HL-60 (cell line): ENCODE measurements at regions not wholly inside any gene's neighbourhood (a gene's known extent, or its start where the extent isn't known, plus 50 kb on each side); places are given as distances from the start of the nearest gene placed in this dataset.

Experiments used
- DNase-seq, 2 experiments: peaks; one replicate each; pipeline ENCODE4 v3.0.0-alpha.2; 2010 to 2020; ENCODE audit warnings: low read depth in 1 of 2, low spot score in 1 of 2
- H3K27ac ChIP-seq: fragments of 250-450 bp; sonication (Bioruptor Pico); replicated peaks from 2 replicates; pipeline ENCODE4 v1.5.1; 2020; ENCODE audit warnings: mild to moderate bottlenecking, moderate library complexity
- H3K27me3 ChIP-seq: fragments of 250-450 bp; sonication (Bioruptor Pico); 2 replicates; pipeline ENCODE4 v1.5.1; 2021; ENCODE audit warnings: mild to moderate bottlenecking, moderate library complexity; ENCODE audit not compliant: insufficient read depth, poor library complexity, severe bottlenecking
- H3K4me3 ChIP-seq: replicated peaks from 2 replicates; pipeline ENCODE4 v1.5.1; 2011; ENCODE audit warnings: mild to moderate bottlenecking, control low read depth, low read length; ENCODE audit not compliant: insufficient read depth
- GABPA ChIP-seq: IDR thresholded peaks from 2 replicates; pipeline ENCODE4 v1.6.1; 2012; ENCODE audit warnings: low read depth
- POLR2AphosphoS5 ChIP-seq: IDR thresholded peaks from 2 replicates; pipeline ENCODE4 v1.6.1; 2012; ENCODE audit warnings: low read depth
- REST ChIP-seq: IDR thresholded peaks from 2 replicates; pipeline ENCODE4 v1.6.1; 2012; ENCODE audit warnings: low read depth; ENCODE audit not compliant: insufficient replicate concordance
- SPI1 ChIP-seq: IDR thresholded peaks from 2 replicates; pipeline ENCODE4 v1.6.1; 2012; ENCODE audit warnings: low read depth, mild to moderate bottlenecking, borderline replicate concordance
- TF ChIP-seq, protein P1 (sequence below): IDR thresholded peaks from one replicate; pipeline ENCODE4 v1.5.1; 2011; ENCODE audit warnings: low read length, control low read depth, inconsistent platforms; ENCODE audit not compliant: insufficient read depth

GRCh38 chr16:7216719-7217118 is 115.9 kb upstream of the RBFOX1 start:
- TF ChIP-seq GABPA (no peak), SPI1 (no peak), POLR2AphosphoS5 (no peak), REST (no peak)
- TF ChIP-seq, protein P1, sequence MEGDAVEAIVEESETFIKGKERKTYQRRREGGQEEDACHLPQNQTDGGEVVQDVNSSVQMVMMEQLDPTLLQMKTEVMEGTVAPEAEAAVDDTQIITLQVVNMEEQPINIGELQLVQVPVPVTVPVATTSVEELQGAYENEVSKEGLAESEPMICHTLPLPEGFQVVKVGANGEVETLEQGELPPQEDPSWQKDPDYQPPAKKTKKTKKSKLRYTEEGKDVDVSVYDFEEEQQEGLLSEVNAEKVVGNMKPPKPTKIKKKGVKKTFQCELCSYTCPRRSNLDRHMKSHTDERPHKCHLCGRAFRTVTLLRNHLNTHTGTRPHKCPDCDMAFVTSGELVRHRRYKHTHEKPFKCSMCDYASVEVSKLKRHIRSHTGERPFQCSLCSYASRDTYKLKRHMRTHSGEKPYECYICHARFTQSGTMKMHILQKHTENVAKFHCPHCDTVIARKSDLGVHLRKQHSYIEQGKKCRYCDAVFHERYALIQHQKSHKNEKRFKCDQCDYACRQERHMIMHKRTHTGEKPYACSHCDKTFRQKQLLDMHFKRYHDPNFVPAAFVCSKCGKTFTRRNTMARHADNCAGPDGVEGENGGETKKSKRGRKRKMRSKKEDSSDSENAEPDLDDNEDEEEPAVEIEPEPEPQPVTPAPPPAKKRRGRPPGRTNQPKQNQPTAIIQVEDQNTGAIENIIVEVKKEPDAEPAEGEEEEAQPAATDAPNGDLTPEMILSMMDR, result no peak
- no peak overlapping the region for H3K4me3 ChIP-seq

GRCh38 chr16:7211781-7212180 is 120.9 kb upstream of the RBFOX1 start:
- no peak for TF ChIP-seq POLR2AphosphoS5
- TF ChIP-seq SPI1, result no peak
- TF ChIP-seq, protein P1, result no peak
- TF ChIP-seq REST, result no peak
- no peak for TF ChIP-seq GABPA
- Histone ChIP-seq H3K27me3 (no peaks in the 10 kb centered on the region), H3K4me3 (no peak overlapping the region), H3K27ac (no peak overlapping the region)
- DNase-seq, result no peak

More at GRCh38 chr16:7216719-7217118, 115.9 kb upstream of the RBFOX1 start:
- H3K27ac ChIP-seq, result no peak overlapping the region
- DNase-seq, result no peak
- H3K27me3 ChIP-seq, result no peaks in the 10 kb centered on the region

GRCh38 chr16:7209598-7209997 is 123.0 kb upstream of the RBFOX1 start:
- no peak for DNase-seq
- H3K27me3 ChIP-seq, result no peaks in the 10 kb centered on the region
- H3K27ac ChIP-seq, result no peak overlapping the region
- TF ChIP-seq SPI1, result no peak
- TF ChIP-seq GABPA, result no peak
- TF ChIP-seq POLR2AphosphoS5, result no peak
- TF ChIP-seq REST, result no peak
- TF ChIP-seq, protein P1, result no peak
- H3K4me3 ChIP-seq, result no peak overlapping the region
